Omental fat pad (tissue), 3 donors: ENCODE measurements at regions not wholly inside any gene's neighbourhood (a gene's known extent, or its start where the extent isn't known, plus 50 kb on each side); places are given as distances from the start of the nearest gene placed in this dataset.

ENCODE experiments used
- ATAC-seq: fragments of 150-250 bp; one replicate; pipeline ENCODE4 v1.9.1; 2016; ENCODE audit warnings: mild to moderate bottlenecking, moderate library complexity; ENCODE audit not compliant: low FRiP score
- DNase-seq: peaks from one replicate; pipeline ENCODE4 v3.0.0-alpha.2; 2019; ENCODE audit warnings: low spot score
- CTCF ChIP-seq, 3 donors: fragments of 450-650 bp; IDR thresholded peaks; one replicate each; pipeline ENCODE4 v1.5.1; 2016 to 2017; ENCODE audit warnings: antibody characterized with exemption in 3 of 3, mild to moderate bottlenecking in 3 of 3, moderate library complexity in 2 of 3

GRCh38 chr12:11946161-11946560 lies 124.6 kb upstream of the BCL2L14 start:
- TF ChIP-seq CTCF (IDR thresholded peaks at IDR 0.05) = no peak
- no peak for DNase-seq
- no peak for ATAC-seq

GRCh38 chr12:11947213-11947612 lies 123.5 kb upstream of the BCL2L14 start:
- no peak for DNase-seq
- ATAC-seq = no peak
- TF ChIP-seq CTCF (IDR thresholded peaks at IDR 0.05) = no peak

- DNase-seq (no peak), ATAC-seq (no peak)
- TF ChIP-seq CTCF (IDR thresholded peaks at IDR 0.05) = no peak
Measured at GRCh38 chr12:11949738-11950411, 120.9 kb upstream of the BCL2L14 start.

GRCh38 chr12:11951209-11951608 lies 119.5 kb upstream of the BCL2L14 start:
- no peak for DNase-seq
- TF ChIP-seq CTCF (IDR thresholded peaks at IDR 0.05) = no peak

GRCh38 chr12:11953523-11953922 lies 117.2 kb upstream of the BCL2L14 start:
- DNase-seq (no peak), ATAC-seq (no peak)
- TF ChIP-seq CTCF (IDR thresholded peaks at IDR 0.05) = no peak

More at GRCh38 chr12:11951209-11951608, 119.5 kb upstream of the BCL2L14 start:
- ATAC-seq = no peak

- no peak for TF ChIP-seq CTCF (IDR thresholded peaks at IDR 0.05)
- DNase-seq (no peak), ATAC-seq (no peak)
Measured at GRCh38 chr12:11954181-11954580, 116.6 kb upstream of the BCL2L14 start.
